Upper lobe of right lung (tissue), 1 donor: ENCODE measurements at regions not wholly inside any gene's neighbourhood (a gene's known extent, or its start where the extent isn't known, plus 50 kb on each side); places are given as distances from the start of the nearest gene placed in this dataset.

Experiments
- ATAC-seq: fragments of 200-7000 bp; cut with Tn5 transposase; one replicate; pipeline ENCODE4 v1.9.1; 2020; ENCODE audit warnings: mild to moderate bottlenecking, moderate library complexity
- DNase-seq: peaks from one replicate; pipeline ENCODE4 v3.0.0-alpha.2; 2020
- H3K27ac ChIP-seq: fragments of 200-600 bp; one replicate; pipeline ENCODE4 v1.8.0; 2022
- H3K27me3 ChIP-seq: fragments of 200-600 bp; one replicate; pipeline ENCODE4 v1.8.0; 2022; ENCODE audit warnings: mild to moderate bottlenecking
- H3K36me3 ChIP-seq: fragments of 200-600 bp; one replicate; pipeline ENCODE4 v1.8.0; 2022
- H3K4me1 ChIP-seq: fragments of 200-600 bp; one replicate; pipeline ENCODE4 v1.8.0; 2022
- H3K4me3 ChIP-seq: fragments of 200-600 bp; one replicate; pipeline ENCODE4 v1.8.0; 2022; ENCODE audit warnings: mild to moderate bottlenecking
- H3K9me3 ChIP-seq: fragments of 200-600 bp; one replicate; pipeline ENCODE4 v1.8.0; 2022
- CTCF ChIP-seq: fragments of 200-600 bp; IDR thresholded peaks from one replicate; pipeline ENCODE4 v1.8.0; 2022; ENCODE audit warnings: antibody characterized with exemption
- intact Hi-C: fragments of 100-400 bp; cut with DNase I; formaldehyde crosslinking; loops from one replicate; pipeline ENCODE4 v1.11.0; 2022
- donor health status: DM: no; HTN: yes; CAD: no; lungs with severe emphysema.

- H3K27ac ChIP-seq = no peak overlapping the region
- no peaks in the 10 kb centered on the region for H3K9me3 ChIP-seq
- intact Hi-C loops = no loop called here
- DNase-seq (no peak), ATAC-seq (no peak)
- H3K27me3 ChIP-seq = no peaks in the 10 kb centered on the region
- no peak for TF ChIP-seq CTCF
- H3K4me1 ChIP-seq = no peaks in the 10 kb centered on the region
- no peak overlapping the region for H3K4me3 ChIP-seq
- no peaks in the 10 kb centered on the region for H3K36me3 ChIP-seq
Observed at GRCh38 chr3:166897811-166898210, 482.3 kb downstream of the ZBBX start.

- DNase-seq (no peak), ATAC-seq (no peak)
- H3K27ac ChIP-seq = no peak overlapping the region
- H3K4me1 ChIP-seq = no peaks in the 10 kb centered on the region
- H3K4me3 ChIP-seq = no peak overlapping the region
- H3K36me3 ChIP-seq = no peaks in the 10 kb centered on the region
- H3K27me3 ChIP-seq = no peaks in the 10 kb centered on the region
- no peak for TF ChIP-seq CTCF
- no peaks in the 10 kb centered on the region for H3K9me3 ChIP-seq
- intact Hi-C loops = no loop called here
Observed at GRCh38 chr3:166889241-166889640, 490.9 kb downstream of the ZBBX start.

GRCh38 chr3:166879661-166880060, 500.4 kb downstream of the ZBBX start:
- TF ChIP-seq CTCF = no peak
- intact Hi-C loops = no loop called here
- no peaks in the 10 kb centered on the region for H3K4me1 ChIP-seq
- H3K4me3 ChIP-seq = no peak overlapping the region
- H3K36me3 ChIP-seq = no peaks in the 10 kb centered on the region
- no peaks in the 10 kb centered on the region for H3K9me3 ChIP-seq
- H3K27ac ChIP-seq = no peak overlapping the region
- H3K27me3 ChIP-seq = no peaks in the 10 kb centered on the region
- ATAC-seq (no peak), DNase-seq (no peak)

GRCh38 chr3:166877971-166878370, 502.1 kb downstream of the ZBBX start:
- H3K4me1 ChIP-seq = no peaks in the 10 kb centered on the region
- no peak overlapping the region for H3K27ac ChIP-seq
- intact Hi-C loops = no loop called here
- ATAC-seq (no peak), DNase-seq (no peak)
- TF ChIP-seq CTCF = no peak
- no peak overlapping the region for H3K4me3 ChIP-seq
- H3K9me3 ChIP-seq = no peaks in the 10 kb centered on the region
- no peaks in the 10 kb centered on the region for H3K36me3 ChIP-seq
- H3K27me3 ChIP-seq = no peaks in the 10 kb centered on the region

- DNase-seq (peak; percentile 36), ATAC-seq (peak; percentile 12)
- Histone ChIP-seq H3K27me3 (no peaks in the 10 kb centered on the region), H3K4me1 (no peaks in the 10 kb centered on the region), H3K36me3 (no peaks in the 10 kb centered on the region), H3K4me3 (no peak overlapping the region), H3K9me3 (no peaks in the 10 kb centered on the region), H3K27ac (no peak overlapping the region)
- TF ChIP-seq CTCF = no peak
- intact Hi-C loops = no loop called here
Observed at GRCh38 chr3:166864473-166865467, 515.3 kb downstream of the ZBBX start.
